K562 (cell line): ENCODE measurements at regions not wholly inside any gene's neighbourhood (a gene's known extent, or its start where the extent isn't known, plus 50 kb on each side); places are given as distances from the start of the nearest gene placed in this dataset.

Experiments
- ATAC-seq: fragments of 200-7000 bp; cut with Tn5 transposase; 3 replicates; pipeline ENCODE4 v1.9.1; 2020; ENCODE audit warnings: moderate library complexity
- BruUV-seq: library from RNA; stranded (reverse); fragments of 400-500 nt; replicated peaks from 2 replicates; lab custom pipeline; 2021; lab: Mats Ljungman, UMichigan
- CTCF ChIA-PET: fragments of 300-600 bp; formaldehyde crosslinking; extraction: SDS; loops from one replicate; lab custom pipeline; 2021; ENCODE audit warnings: low intra/inter-chr PET ratio; lab: Yijun Ruan, JAX
- POLR2A ChIA-PET: fragments of 300-600, 350-650 bp; sonication (Branson Sonifier 250); formaldehyde crosslinking; extraction: SDS; loops from one replicate; lab custom pipeline; 2021; ENCODE audit warnings: antibody characterized with exemption, inconsistent platforms; lab: Yijun Ruan, JAX
- DNase-seq, 4 experiments: peaks; one replicate each; pipeline versions ENCODE4 v3.0.0 to v3.0.0-alpha.2; 2011 to 2018; ENCODE audit warnings: low spot score in 3 of 4, mixed read lengths in 3 of 4; ENCODE audit errors: extremely low read depth in 1 of 4
- FAIRE-seq: peaks from 2 replicates; lab custom pipeline; 2011; peaks lifted over from hg19 to GRCh38; lab: Jason Lieb, UNC
- H2AFZ ChIP-seq: 2 replicates; pipeline ENCODE4 v1.6.0; 2011; ENCODE audit warnings: low read depth, low read length, control low read depth, inconsistent platforms
- H3K27ac ChIP-seq: fragments of 200-600 bp; 3 replicates; pipeline ENCODE4 v1.8.0; 2011; ENCODE audit warnings: low read depth, mild to moderate bottlenecking, control low read depth, inconsistent platforms, low read length, moderate library complexity, mixed read lengths; ENCODE audit errors: extremely low read depth
- H3K27me3 ChIP-seq, 2 experiments: fragments of 300-600 bp in 1 of 2; 2 replicates in 1 of 2; 3 replicates in 1 of 2; pipeline versions ENCODE4 v1.6.0 to v1.8.0; 2011; ENCODE audit warnings: inconsistent platforms in 2 of 2, low read length in 2 of 2, mild to moderate bottlenecking in 1 of 2, mixed read lengths in 1 of 2, moderate library complexity in 1 of 2; ENCODE audit not compliant: control insufficient read depth in 2 of 2, insufficient read depth in 2 of 2
- H3K36me3 ChIP-seq: fragments of 300-600 bp; 3 replicates; pipeline ENCODE4 v1.8.0; 2011; ENCODE audit warnings: mild to moderate bottlenecking, low read length, inconsistent platforms; ENCODE audit not compliant: control insufficient read depth, insufficient read depth
- H3K4me1 ChIP-seq, 2 experiments: fragments of 200-600 bp in 1 of 2; replicated peaks in 1 of 2; 2 replicates in 1 of 2; 3 replicates in 1 of 2; pipeline versions ENCODE4 v1.5.1 to v1.8.0; 2011; ENCODE audit warnings: inconsistent platforms in 2 of 2, low read length in 2 of 2, mild to moderate bottlenecking in 1 of 2, mixed read lengths in 1 of 2, moderate library complexity in 1 of 2; ENCODE audit not compliant: control insufficient read depth in 2 of 2, insufficient read depth in 2 of 2
- H3K4me2 ChIP-seq: 2 replicates; pipeline ENCODE4 v1.6.1; 2011; ENCODE audit warnings: low read length, control low read depth, inconsistent platforms, mixed read lengths; ENCODE audit not compliant: insufficient read depth
- H3K4me3 ChIP-seq: fragments of 200-600 bp; sonication (generic), shearing (Covaris generic); 2 replicates; pipeline ENCODE4 v1.5.1; 2016; ENCODE audit warnings: control low read depth, inconsistent platforms
- H3K79me2 ChIP-seq: fragments of 200-600 bp; 3 replicates; pipeline ENCODE4 v1.8.0; 2011; ENCODE audit warnings: low read length, inconsistent platforms; ENCODE audit not compliant: control insufficient read depth, insufficient read depth
- H3K9ac ChIP-seq, 2 experiments: 2 replicates each; pipeline versions ENCODE4 v1.6.0 to v1.6.1; 2011; ENCODE audit warnings: low read depth in 2 of 2, low read length in 2 of 2, control low read depth in 1 of 2, inconsistent platforms in 1 of 2, mild to moderate bottlenecking in 1 of 2, mixed read lengths in 1 of 2; ENCODE audit not compliant: insufficient read depth in 1 of 2
- H3K9me1 ChIP-seq: one replicate; pipeline ENCODE4 v1.6.0; 2011; ENCODE audit warnings: inconsistent platforms, mild to moderate bottlenecking, low read length, moderate library complexity; ENCODE audit not compliant: control insufficient read depth, insufficient read depth
- H3K9me3 ChIP-seq: replicated peaks from 2 replicates; pipeline ENCODE4 v1.5.1; 2011; ENCODE audit warnings: low read depth, low read length, inconsistent platforms; ENCODE audit not compliant: control insufficient read depth, insufficient read depth
- H4K20me1 ChIP-seq: replicated peaks from 2 replicates; pipeline ENCODE4 v1.6.1; 2011; ENCODE audit warnings: low read length, inconsistent platforms, mixed read lengths; ENCODE audit not compliant: control insufficient read depth, insufficient read depth
- CREB3 ChIP-seq: fragments of 450-650 bp; conservative IDR thresholded peaks from 2 replicates; pipeline ENCODE4 v1.6.1; 2016; ENCODE audit warnings: missing genetic modification characterization, low read depth, mild to moderate bottlenecking, missing compliant biosample characterization, moderate library complexity
- CSDE1 ChIP-seq, 2 experiments: fragments of 450-650 bp; IDR thresholded peaks; 2 replicates each; pipeline ENCODE4 v1.6.1; 2016; ENCODE audit warnings: mild to moderate bottlenecking in 1 of 2
- MEIS2 ChIP-seq: fragments of 450-650 bp; IDR thresholded peaks from 2 replicates; pipeline ENCODE4 v1.6.1; 2014; ENCODE audit warnings: mild to moderate bottlenecking; ENCODE audit not compliant: partially characterized antibody
- NCOR1 ChIP-seq: fragments of 450-650 bp; IDR thresholded peaks from 2 replicates; pipeline ENCODE4 v1.6.1; 2016; ENCODE audit warnings: mild to moderate bottlenecking, moderate library complexity
- NFATC3 ChIP-seq: fragments of 450-650 bp; IDR thresholded peaks from 2 replicates; pipeline ENCODE4 v1.6.1; 2017; ENCODE audit warnings: mild to moderate bottlenecking
- NFIC ChIP-seq: fragments of 450-650 bp; IDR thresholded peaks from 2 replicates; pipeline ENCODE4 v1.6.1; 2017; ENCODE audit warnings: mild to moderate bottlenecking, inconsistent platforms
- NFIX ChIP-seq: fragments of 250-450 bp; sonication (Bioruptor Pico); IDR thresholded peaks from 2 replicates; pipeline ENCODE4 v1.4.0; 2020; ENCODE audit warnings: low read depth, mild to moderate bottlenecking, moderate library complexity
- SRSF9 ChIP-seq: fragments of 200-400 bp; formaldehyde crosslinking; IDR thresholded peaks from 2 replicates; pipeline ENCODE4 v1.6.1; 2017; ENCODE audit warnings: low read depth, low read length, borderline replicate concordance
- ZNF263 ChIP-seq: sonication (generic); formaldehyde crosslinking; IDR thresholded peaks from 2 replicates; pipeline ENCODE4 v1.8.0; 2022; ENCODE audit warnings: mild to moderate bottlenecking, missing genetic modification reagents, borderline replicate concordance
- WGBS: fragments of 100-300 bp; shearing (Covaris generic); methylation state at CpG from one replicate; pipeline ENCODE4 v1.1.6; 2016; ENCODE audit warnings: low coverage, mixed read lengths; ENCODE audit not compliant: insufficient coverage; ENCODE audit errors: missing lambda C conversion rate; 5-methylcytosine and 5-hydroxymethylcytosine counted together
- in situ Hi-C: fragments of 300-500 bp; cut with MboI; formaldehyde crosslinking; loops from 4 replicates; pipeline ENCODE4 v1.15.0; 2018; ENCODE audit warnings: inconsistent platforms, mixed read lengths
- intact Hi-C: fragments of 100-400 bp; cut with micrococcal nuclease; formaldehyde crosslinking; loops from 2 replicates; pipeline ENCODE4 v1.14.2; 2022
- TF ChIP-seq, protein P1 (sequence below): fragments of 250-450 bp; sonication (Bioruptor Pico); IDR thresholded peaks from 2 replicates; pipeline ENCODE4 v1.5.0; 2021

DNA sequence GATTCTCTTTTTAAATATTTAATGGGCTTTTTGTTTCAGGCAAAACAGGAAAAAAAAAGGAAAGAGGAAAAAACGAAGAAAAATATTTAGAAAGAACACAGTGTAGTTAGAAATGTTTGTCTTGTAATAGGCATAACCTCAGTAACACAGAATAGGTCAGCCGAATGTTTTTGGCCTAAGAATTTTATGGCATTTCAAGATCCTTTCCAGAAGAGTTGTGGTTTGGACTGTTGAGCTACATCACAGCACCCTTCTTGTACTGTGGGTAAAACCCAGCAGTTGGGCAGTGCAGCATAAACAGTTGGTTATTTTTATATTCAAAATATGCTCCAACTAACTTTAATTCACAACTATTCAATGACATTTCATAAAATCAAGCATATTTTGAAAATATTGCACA, 474.4 kb upstream of the AGTR1 start (continued):
- no peak for TF ChIP-seq ZNF263 (CRISPR knock-in tag)

DNA sequence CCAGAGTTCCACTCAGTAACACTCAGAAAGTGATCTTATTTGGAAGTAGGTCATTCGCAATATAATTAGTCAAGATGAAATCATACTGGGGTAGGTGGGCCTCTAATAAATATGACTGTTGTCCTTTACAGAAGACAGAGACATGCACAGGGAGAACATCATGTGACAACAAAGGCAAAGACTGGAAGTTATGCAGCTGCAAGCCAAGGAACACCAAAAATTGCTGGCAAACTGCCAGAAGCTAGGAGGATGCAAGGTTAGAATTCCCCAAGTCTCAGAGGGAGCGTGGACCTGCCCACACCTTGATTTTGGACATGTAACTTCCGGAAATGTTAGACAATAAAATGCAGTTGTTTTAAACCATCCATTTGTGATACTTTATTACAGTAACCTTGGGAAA, 471.5 kb upstream of the AGTR1 start:
- FAIRE-seq = no peak
- 0% methylated on average over 3 of the region's 3 CpGs for WGBS
- no peaks in the 10 kb centered on the region for H3K9me3 ChIP-seq
- H3K79me2 ChIP-seq = no peaks in the 10 kb centered on the region
- no peaks in the 10 kb centered on the region for H4K20me1 ChIP-seq
- CTCF ChIA-PET = interaction anchor here (0.6 kb wide), 1 partner anchor 20 kb away, joined by 3 read pairs; no protein-coding TSS in a partner anchor
- no peak overlapping the region for H3K4me2 ChIP-seq
- H3K9me1 ChIP-seq = no peaks in the 10 kb centered on the region
- no peak overlapping the region for H3K27ac ChIP-seq
- intact Hi-C loops (no loop called here), in situ Hi-C loops (no loop called here)
- H3K36me3 ChIP-seq = no peaks in the 10 kb centered on the region
- H2AFZ ChIP-seq = no peak overlapping the region
- ATAC-seq = no peak
- no peaks in the 10 kb centered on the region for H3K27me3 ChIP-seq
- H3K9ac ChIP-seq = no peak overlapping the region
- BruUV-seq = no TSS peak
- H3K4me3 ChIP-seq = no peak overlapping the region
- no peaks in the 10 kb centered on the region for H3K4me1 ChIP-seq
- POLR2A ChIA-PET = no interaction called here
- DNase-seq = no peak
- no peak for TF ChIP-seq CSDE1 (IDR thresholded peaks at IDR 0.05)
- no peak for TF ChIP-seq SRSF9
- TF ChIP-seq, protein P1, sequence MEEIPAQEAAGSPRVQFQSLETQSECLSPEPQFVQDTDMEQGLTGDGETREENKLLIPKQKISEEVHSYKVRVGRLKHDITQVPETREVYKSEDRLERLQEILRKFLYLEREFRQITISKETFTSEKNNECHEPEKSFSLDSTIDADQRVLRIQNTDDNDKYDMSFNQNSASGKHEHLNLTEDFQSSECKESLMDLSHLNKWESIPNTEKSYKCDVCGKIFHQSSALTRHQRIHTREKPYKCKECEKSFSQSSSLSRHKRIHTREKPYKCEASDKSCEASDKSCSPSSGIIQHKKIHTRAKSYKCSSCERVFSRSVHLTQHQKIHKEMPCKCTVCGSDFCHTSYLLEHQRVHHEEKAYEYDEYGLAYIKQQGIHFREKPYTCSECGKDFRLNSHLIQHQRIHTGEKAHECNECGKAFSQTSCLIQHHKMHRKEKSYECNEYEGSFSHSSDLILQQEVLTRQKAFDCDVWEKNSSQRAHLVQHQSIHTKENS (CRISPR knock-in tag) = no peak
- TF ChIP-seq CREB3 = no peak
- no peak for TF ChIP-seq NCOR1
- TF ChIP-seq NFIX = peak; percentile 77
- TF ChIP-seq MEIS2 = no peak
- TF ChIP-seq NFIC = peak; percentile 80
- no peak for TF ChIP-seq NFATC3
